Tibial artery (tissue), 4 donors: ENCODE measurements at regions not wholly inside any gene's neighbourhood (a gene's known extent, or its start where the extent isn't known, plus 50 kb on each side); places are given as distances from the start of the nearest gene placed in this dataset.
A peak's percentile ranks its signal among the peaks of the same experiment; 100 is the strongest.

Experiments used
- DNase-seq, 2 donors: peaks; one replicate each; pipeline ENCODE4 v3.0.0-alpha.2; 2019
- H3K27ac ChIP-seq, 2 donors: fragments of 200-600 bp; sonication (generic) in 1 of 2; 1 replicate in 1 of 2; 2 replicates in 1 of 2; pipeline ENCODE4 v1.5.1; 2018 to 2019; ENCODE audit warnings: mild to moderate bottlenecking in 1 of 2
- H3K27me3 ChIP-seq, 2 donors: fragments of 200-600 bp; sonication (generic) in 1 of 2; one replicate each; pipeline versions ENCODE4 v1.5.1 to v1.6.0; 2016 to 2019
- H3K36me3 ChIP-seq, 3 donors: fragments of 200-600 bp; sonication (generic) in 2 of 3; one replicate each; pipeline ENCODE4 v1.5.1; 2016 to 2019; ENCODE audit warnings: mild to moderate bottlenecking in 2 of 3
- H3K4me1 ChIP-seq, 4 donors: fragments of 200-600 bp; sonication (generic) in 2 of 4; 1 replicate in 3 of 4; 2 replicates in 1 of 4; pipeline ENCODE4 v1.5.1; 2016 to 2019
- H3K4me3 ChIP-seq, 2 donors: fragments of 200-600 bp; sonication (generic) in 1 of 2; 1 replicate in 1 of 2; 2 replicates in 1 of 2; pipeline ENCODE4 v1.5.1; 2018 to 2019; ENCODE audit warnings: mild to moderate bottlenecking in 2 of 2
- H3K9me3 ChIP-seq, 3 donors: fragments of 200-600 bp; sonication (generic) in 1 of 3; one replicate each; pipeline ENCODE4 v1.5.1; 2016 to 2019
- intact Hi-C: fragments of 100-400 bp; cut with DNase I; formaldehyde crosslinking; loops from one replicate; pipeline ENCODE4 v1.15.0; 2023; ENCODE audit warnings: low total_unique reads
- TF ChIP-seq, protein P1 (sequence below), 2 experiments: fragments of 200-600 bp in 1 of 2; fragments of 450-650 bp in 1 of 2; IDR thresholded peaks; one replicate each; pipeline ENCODE4 v1.5.1; 2017 to 2019; ENCODE audit warnings: antibody characterized with exemption in 2 of 2, mild to moderate bottlenecking in 1 of 2, moderate library complexity in 1 of 2

DNA sequence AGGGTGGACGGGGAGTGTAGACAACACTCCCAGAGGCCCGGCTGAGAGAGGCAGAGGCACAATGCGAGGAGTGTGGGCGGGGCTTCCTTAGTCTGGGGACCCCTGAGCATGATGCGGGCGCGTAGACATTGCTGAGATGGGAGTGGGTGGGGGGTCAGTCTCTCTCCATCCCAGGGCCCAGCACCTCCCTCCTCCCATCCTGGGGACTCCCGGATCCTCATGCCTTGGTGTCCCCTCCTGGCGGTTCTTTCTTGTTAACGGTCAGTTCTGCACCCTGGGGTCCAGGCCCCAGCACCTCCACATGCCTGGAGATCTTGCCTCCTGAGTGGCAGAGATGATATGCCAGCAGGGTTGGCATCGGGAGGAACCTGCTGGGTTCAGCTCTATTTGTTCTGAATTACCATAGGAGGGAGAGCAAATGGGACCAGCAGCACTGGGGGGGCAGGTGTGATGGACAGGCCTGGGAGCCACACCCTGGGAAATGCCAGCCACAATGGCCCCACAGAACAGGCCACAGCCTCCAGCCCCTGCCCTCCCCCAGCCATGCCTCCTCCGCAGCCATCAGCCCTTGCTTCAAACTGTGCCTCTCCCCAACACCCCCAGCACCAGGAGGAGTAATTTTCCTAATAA is 55.7 kb downstream of the RTL6 start:
- H3K4me1 ChIP-seq, result no peaks in the 10 kb centered on the region
- no peak overlapping the region for H3K27ac ChIP-seq
- TF ChIP-seq, protein P1, sequence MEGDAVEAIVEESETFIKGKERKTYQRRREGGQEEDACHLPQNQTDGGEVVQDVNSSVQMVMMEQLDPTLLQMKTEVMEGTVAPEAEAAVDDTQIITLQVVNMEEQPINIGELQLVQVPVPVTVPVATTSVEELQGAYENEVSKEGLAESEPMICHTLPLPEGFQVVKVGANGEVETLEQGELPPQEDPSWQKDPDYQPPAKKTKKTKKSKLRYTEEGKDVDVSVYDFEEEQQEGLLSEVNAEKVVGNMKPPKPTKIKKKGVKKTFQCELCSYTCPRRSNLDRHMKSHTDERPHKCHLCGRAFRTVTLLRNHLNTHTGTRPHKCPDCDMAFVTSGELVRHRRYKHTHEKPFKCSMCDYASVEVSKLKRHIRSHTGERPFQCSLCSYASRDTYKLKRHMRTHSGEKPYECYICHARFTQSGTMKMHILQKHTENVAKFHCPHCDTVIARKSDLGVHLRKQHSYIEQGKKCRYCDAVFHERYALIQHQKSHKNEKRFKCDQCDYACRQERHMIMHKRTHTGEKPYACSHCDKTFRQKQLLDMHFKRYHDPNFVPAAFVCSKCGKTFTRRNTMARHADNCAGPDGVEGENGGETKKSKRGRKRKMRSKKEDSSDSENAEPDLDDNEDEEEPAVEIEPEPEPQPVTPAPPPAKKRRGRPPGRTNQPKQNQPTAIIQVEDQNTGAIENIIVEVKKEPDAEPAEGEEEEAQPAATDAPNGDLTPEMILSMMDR (IDR thresholded peaks at IDR 0.05), result no peak
- peaks cover 0 to 9% (median 8%) of the 10 kb centered on the region in 3 donors for H3K9me3 ChIP-seq
- peaks cover 0 to 3% of the 10 kb centered on the region in 2 donors for H3K27me3 ChIP-seq
- DNase-seq, result peak; percentile 13 to 48
- no peak overlapping the region for H3K4me3 ChIP-seq
- H3K36me3 ChIP-seq, result no peaks in the 10 kb centered on the region
- intact Hi-C loops, result no loop called here

DNA sequence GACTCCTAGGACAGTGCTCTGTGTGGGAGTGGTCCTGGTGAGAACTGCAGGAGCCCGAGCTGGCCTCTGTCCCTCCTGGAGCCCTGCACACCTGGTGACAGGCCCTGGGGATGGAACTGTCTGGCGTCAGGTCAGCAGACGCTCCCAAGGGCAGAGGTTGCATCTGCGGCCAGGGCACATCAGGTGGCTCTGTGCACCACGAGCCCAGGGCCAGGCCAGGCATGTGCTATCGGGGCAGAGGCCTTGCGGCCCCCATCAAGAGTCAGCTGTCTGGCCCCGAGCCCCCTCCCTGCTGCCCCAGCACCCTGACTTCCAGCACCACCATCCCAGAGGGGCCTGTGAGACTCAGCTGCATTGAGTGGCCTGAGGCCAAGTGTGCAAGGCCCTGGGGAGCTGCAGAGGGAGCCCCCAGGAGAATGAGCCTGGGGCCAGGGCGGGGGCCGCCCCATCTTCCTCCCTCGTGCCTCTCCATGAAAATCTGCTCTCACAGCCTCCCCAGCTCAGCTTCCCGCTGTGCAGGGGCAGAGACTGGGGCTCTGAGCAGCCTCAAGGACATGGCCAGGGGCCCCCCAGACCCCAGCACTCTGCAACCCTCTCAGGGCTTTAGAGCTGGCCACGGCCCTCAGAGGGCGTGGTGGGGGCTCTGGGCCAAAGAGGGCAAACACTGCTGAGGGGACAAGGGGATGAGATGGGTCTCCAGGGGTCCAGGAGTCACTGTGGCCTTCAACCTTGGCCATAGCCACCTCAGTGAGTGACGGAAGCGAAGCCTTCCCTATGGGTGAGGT is 56.4 kb downstream of the RTL6 start:
- intact Hi-C loops, result no loop called here
- H3K9me3 ChIP-seq, result peaks cover 0 to 5% (median 2%) of the 10 kb centered on the region in 3 donors
- H3K4me1 ChIP-seq, result no peaks in the 10 kb centered on the region
- DNase-seq, result peak; percentile 11 to 48
- H3K4me3 ChIP-seq, result no peak overlapping the region
- H3K27ac ChIP-seq, result no peak overlapping the region
- H3K27me3 ChIP-seq, result peaks cover 0 to 3% of the 10 kb centered on the region in 2 donors
- TF ChIP-seq, protein P1 (IDR thresholded peaks at IDR 0.05), result no peak
- H3K36me3 ChIP-seq, result no peaks in the 10 kb centered on the region

DNA sequence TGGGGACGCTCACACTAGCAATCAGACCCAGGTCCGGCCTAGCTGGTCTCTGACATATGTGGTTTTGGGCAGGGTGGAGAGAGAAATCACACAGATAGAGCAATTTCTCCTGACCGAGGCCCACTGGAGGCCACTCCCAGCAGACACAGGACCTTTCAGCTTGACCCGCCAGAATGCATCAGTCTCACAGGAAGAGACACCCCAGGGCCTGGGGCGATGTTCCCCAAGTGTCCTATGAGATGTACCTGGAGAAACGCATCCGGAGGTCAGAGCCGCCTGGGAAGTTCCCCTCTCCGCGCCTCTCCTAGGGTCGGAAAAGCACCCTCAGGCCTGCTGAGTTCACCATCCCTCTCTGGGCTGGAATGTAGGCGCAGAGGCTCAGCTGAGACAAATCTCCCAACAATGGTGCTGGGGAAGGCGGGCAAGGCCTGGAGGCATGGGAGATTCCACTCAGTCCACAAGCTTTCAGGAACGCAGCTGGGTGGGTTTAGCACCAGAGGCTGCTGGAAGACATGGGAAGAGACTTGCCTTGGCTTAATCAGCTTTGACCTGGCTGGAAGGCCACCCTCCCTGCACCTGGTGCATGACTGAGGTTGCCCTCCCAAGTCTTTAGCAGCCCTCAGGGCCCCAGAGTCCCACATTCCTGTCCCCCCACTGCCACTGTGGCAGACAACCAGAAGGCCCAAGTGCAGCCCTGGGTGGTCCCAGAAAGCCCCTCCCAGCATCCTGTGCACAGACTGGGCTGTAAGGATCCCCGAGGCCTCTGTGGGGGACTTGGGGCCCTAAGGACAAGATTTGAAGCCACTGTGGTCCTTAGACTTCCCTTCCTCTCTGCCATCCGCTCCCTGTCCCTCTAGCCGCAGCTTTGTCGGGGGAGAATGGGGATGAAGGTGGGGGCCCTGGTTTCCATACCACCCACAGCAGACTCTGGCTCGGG is 57.5 kb downstream of the RTL6 start:
- Histone ChIP-seq H3K9me3 (no peaks in the 10 kb centered on the region), H3K36me3 (no peaks in the 10 kb centered on the region), H3K4me1 (no peaks in the 10 kb centered on the region), H3K27ac (no peak overlapping the region), H3K4me3 (no peak overlapping the region), H3K27me3 (peaks cover 0 to 3% of the 10 kb centered on the region in 2 donors)
- DNase-seq, result peak in 1 of 2 donors; percentile 45
- TF ChIP-seq, protein P1 (IDR thresholded peaks at IDR 0.05), result no peak
- intact Hi-C loops, result no loop called here

DNA sequence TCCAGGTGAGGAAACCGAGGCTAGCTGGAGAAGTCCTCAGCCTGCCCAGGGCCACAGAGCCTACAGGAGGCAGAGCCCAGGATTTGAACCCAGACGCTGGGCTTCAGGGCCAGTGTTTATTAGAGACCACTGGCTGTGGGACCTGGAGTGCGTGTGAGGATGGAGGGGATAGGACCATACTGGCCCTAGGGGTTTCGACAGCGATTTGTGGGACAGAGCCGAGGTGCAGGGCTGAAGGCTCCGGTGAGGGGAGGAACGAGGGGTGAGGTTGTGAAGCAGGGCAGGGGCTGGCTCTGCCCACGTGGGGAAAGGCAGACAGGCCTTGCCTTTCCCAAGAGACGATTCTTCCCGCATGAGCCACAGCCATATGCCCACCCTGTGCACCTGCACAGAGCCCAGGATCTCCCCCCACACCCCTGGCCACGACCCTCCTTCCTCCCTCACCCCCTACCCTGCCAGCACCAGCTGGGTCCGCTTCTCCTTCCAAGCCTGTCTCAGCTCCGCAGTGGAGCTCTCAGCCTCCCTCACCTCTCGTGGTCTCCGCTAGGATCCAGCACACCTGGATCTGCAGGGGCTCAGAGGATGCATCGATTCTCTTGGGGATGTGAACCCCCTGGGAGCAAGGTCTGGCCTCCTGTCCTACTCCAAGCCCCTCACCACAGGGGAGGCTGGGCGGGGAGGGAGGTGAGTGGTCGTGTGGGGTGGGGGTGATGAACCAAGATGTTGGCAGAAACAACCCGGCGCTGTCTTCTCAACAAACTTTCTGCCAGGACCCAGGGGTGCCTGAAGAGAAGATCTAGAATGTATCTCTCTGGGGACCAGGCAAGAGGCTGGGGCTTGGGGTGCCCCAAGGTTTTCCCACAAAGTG is 58.4 kb downstream of the RTL6 start:
- Histone ChIP-seq H3K27ac (no peak overlapping the region), H3K4me3 (no peak overlapping the region), H3K36me3 (no peaks in the 10 kb centered on the region), H3K4me1 (no peaks in the 10 kb centered on the region), H3K9me3 (no peaks in the 10 kb centered on the region), H3K27me3 (peaks cover 0 to 3% of the 10 kb centered on the region in 2 donors)
- peak in 1 of 2 donors; percentile 46 for DNase-seq
- TF ChIP-seq, protein P1 (IDR thresholded peaks at IDR 0.05), result no peak
- intact Hi-C loops, result no loop called here
